GM12874 (cell line): ENCODE measurements at regions not wholly inside any gene's neighbourhood (a gene's known extent, or its start where the extent isn't known, plus 50 kb on each side); places are given as distances from the start of the nearest gene placed in this dataset.

ENCODE experiments used
- TF ChIP-seq, protein P1 (sequence below): IDR thresholded peaks from 2 replicates; pipeline ENCODE4 v1.5.1; 2011; ENCODE audit warnings: low read depth, mild to moderate bottlenecking, control low read depth, low read length, moderate library complexity; ENCODE audit not compliant: insufficient read depth

DNA sequence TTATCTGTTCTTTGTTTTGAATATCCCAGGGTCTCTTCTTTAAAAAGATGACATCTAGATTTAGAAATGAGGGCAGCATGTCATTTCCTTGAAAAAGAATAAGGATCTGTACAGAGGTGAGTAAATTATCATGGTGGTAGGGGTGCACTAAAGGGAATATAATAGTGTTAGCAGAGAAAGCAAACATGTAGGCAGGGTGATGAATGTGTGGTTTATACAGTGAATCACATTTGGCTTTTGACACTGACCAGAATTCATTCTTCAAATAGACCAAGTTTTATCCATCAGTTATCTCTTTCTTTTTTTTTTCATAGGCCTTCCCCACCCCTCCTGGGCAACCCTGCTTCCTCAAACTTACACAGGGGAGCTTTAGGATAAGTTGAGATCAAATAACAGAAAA, 184.5 kb upstream of the LRP1B start:
- TF ChIP-seq, protein P1, sequence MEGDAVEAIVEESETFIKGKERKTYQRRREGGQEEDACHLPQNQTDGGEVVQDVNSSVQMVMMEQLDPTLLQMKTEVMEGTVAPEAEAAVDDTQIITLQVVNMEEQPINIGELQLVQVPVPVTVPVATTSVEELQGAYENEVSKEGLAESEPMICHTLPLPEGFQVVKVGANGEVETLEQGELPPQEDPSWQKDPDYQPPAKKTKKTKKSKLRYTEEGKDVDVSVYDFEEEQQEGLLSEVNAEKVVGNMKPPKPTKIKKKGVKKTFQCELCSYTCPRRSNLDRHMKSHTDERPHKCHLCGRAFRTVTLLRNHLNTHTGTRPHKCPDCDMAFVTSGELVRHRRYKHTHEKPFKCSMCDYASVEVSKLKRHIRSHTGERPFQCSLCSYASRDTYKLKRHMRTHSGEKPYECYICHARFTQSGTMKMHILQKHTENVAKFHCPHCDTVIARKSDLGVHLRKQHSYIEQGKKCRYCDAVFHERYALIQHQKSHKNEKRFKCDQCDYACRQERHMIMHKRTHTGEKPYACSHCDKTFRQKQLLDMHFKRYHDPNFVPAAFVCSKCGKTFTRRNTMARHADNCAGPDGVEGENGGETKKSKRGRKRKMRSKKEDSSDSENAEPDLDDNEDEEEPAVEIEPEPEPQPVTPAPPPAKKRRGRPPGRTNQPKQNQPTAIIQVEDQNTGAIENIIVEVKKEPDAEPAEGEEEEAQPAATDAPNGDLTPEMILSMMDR: no peak

DNA sequence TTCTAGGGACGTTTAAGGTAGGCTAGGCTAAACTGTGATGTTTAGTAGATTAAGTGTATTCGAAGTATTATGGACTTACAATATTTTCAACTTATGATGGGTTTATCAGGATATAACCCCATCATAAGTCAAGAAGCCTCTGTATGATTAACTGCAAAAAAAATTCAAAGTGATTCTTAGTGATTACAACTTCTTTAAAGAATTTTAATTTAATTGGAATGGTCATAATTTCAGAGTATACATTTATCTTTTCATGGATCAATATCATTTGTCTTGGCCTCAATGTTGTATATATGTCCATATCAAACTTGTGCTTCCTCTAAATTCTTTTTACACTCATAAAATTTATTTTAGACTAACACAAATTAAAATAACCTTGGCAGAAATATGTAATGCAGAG, 183.3 kb upstream of the LRP1B start:
- TF ChIP-seq, protein P1: no peak

DNA sequence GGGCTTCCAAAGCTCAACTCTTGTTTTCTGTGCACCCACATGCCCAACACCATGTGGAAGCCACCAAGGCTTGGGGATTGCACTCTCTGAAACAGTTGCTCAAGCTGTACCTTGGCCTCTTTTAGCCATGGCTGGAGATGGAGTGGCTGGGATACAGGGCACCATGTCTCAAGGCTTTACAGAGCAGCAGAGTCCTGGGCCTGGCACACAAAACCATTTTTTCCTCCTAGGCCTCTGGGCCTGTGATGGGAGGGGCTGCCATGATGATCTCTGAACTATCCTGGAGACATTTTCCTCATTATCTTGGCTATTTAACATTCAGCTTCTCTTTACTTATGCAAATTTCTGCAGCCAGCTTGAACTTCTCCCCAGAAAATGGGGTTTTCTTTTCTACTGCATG, 179.7 kb upstream of the LRP1B start:
- TF ChIP-seq, protein P1: no peak

DNA sequence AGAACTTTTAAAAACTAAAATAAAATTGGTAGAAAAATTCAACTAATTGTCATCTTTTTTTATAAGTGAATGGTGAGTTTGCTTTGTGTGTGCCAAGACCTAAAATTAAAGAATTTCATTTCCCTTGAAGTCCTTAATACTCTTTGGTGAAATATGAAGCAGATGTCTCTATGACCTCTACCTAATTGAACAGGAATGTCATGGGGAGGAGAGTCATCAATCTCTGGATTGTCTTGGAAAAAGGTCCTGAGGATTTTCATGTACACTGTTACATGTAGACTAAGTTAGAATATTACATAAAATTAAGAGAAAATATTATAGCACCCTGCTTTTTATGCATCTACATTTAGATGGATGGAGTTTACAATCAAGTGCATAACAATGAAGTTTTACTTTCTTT, 177.9 kb upstream of the LRP1B start:
- TF ChIP-seq, protein P1: no peak

DNA sequence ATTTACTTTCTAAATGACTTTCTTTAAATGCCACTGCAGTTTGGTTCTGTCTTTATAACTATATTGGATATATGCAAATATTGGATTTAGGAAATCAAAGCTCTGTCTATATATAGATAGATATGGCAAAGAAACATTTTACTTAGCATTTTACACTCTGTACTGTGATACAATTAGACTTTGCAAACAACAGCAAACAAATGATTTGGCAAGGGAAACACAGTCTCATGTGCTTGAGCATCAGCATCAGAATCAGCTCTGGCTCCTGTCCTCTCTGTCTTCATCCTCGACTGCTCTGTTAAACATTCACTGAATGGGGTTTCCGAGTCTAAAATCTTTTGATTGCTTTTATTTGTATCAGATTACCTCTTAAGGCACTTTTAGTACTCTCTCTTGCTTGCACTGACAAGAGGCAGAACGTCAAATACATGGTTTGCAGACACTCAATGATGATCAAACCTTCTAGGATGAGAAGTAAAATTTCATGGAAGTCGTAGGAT, 176.8 kb upstream of the LRP1B start:
- TF ChIP-seq, protein P1: no peak

DNA sequence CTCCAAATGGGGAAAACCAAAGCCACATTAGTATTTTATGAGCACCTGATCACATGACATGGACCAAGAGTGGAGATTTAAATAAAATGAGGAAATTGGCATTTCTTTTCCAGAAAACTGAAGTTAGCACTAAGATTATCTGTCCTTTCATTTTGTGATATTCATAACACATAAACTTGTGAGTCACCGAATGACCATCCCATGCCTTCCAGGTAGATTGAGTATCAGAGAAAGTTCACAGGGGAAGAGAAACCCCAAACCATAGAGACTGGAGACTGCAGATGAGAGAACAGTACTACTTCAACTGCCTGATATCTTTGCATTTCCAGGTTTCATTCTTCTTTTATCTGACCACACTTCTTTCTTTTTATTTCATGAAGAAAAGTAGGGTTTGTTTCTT, 176.3 kb upstream of the LRP1B start:
- TF ChIP-seq, protein P1: no peak

DNA sequence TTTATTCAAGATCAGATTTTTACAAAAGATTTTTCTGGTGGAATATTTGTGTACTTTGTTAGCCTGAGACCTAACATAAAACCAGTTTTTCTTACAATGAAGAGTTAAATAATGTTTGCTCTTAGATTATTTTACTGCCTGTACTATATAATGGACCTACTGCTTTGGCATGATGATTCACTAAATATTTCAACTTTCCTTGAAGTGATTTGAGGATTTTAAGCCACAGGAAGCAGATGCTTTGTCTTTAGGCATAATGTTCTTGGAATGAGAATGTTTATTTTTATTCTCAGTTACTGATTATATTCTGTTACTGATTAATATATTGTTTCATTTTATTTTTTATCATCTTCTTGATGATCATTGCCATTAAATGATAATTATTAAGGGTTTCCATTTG, 175.3 kb upstream of the LRP1B start:
- TF ChIP-seq, protein P1: no peak

DNA sequence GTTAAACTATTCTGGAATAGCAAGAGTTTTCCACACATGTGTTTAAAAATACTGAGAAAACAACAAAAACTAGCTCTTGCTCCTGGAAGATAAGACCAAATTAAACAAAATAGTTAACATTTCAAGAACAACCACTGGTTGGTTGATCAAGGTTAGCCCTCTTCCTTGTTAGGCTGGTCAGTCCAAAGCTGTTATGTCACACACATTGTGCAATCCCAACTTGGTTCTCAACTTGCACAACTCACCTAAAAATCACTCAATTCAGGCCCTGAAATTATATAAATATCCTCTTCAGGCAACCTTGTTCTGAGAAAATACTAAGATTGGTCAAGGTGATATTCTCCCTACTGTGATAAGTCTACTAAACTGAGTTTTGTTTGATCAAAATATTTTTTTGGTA, 169.7 kb upstream of the LRP1B start:
- TF ChIP-seq, protein P1: no peak
